ENCODE measurements at regions not wholly inside any gene's neighbourhood (a gene's known extent, or its start where the extent isn't known, plus 50 kb on each side); places are given as distances from the start of the nearest gene placed in this dataset.

DNA sequence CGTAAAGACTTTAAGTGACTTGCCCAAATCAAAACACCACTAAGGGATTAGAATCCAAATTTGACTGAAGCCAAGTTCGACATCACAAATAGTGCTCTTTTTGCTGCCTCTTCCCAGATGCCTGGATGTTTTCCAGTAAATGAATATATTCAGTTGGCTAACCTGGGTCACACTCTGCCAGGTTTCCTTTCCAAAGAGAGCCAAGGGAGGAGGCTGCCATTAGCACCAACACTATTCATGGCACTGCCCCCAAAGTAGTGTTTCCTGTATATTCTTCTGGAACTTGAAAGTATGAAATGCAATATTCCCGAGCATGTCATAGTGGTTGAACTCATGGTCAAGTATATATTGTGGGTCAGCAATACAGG lies 219.3 kb upstream of the UBASH3B start:
- ATAC-seq (ENCODE audit: insufficient read depth, low read depth) (no peak), DNase-seq (no peak)
- H3K4me1 ChIP-seq (ENCODE audit: insufficient read depth, low read length): no peaks in the 10 kb centered on the region
- TF ChIP-seq, protein P1, sequence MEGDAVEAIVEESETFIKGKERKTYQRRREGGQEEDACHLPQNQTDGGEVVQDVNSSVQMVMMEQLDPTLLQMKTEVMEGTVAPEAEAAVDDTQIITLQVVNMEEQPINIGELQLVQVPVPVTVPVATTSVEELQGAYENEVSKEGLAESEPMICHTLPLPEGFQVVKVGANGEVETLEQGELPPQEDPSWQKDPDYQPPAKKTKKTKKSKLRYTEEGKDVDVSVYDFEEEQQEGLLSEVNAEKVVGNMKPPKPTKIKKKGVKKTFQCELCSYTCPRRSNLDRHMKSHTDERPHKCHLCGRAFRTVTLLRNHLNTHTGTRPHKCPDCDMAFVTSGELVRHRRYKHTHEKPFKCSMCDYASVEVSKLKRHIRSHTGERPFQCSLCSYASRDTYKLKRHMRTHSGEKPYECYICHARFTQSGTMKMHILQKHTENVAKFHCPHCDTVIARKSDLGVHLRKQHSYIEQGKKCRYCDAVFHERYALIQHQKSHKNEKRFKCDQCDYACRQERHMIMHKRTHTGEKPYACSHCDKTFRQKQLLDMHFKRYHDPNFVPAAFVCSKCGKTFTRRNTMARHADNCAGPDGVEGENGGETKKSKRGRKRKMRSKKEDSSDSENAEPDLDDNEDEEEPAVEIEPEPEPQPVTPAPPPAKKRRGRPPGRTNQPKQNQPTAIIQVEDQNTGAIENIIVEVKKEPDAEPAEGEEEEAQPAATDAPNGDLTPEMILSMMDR (IDR thresholded peaks at IDR 0.05; ENCODE audit: borderline replicate concordance, extremely low read depth, low read length, poor library complexity, severe bottlenecking): no peak
- TF ChIP-seq EZH2 (IDR thresholded peaks at IDR 0.05; ENCODE audit: borderline replicate concordance, low read depth, low read length, severe bottlenecking): no peak
- H3K27ac ChIP-seq (ENCODE audit: low read length): no peak overlapping the region
- H3K79me2 ChIP-seq (ENCODE audit: insufficient read depth, low read length): no peaks in the 10 kb centered on the region
- no peaks in the 10 kb centered on the region for H3K9me3 ChIP-seq (ENCODE audit: insufficient read depth, low read length, severe bottlenecking)
- H3K36me3 ChIP-seq (ENCODE audit: insufficient read depth, low read length): no peaks in the 10 kb centered on the region
- no peak overlapping the region for H3K4me2 ChIP-seq (ENCODE audit: insufficient read depth, low read length)
- H2AFZ ChIP-seq (ENCODE audit: low read depth, low read length): no peak overlapping the region
- no peaks in the 10 kb centered on the region for H4K20me1 ChIP-seq (ENCODE audit: insufficient read depth, low read length)
- no peak overlapping the region for H3K9ac ChIP-seq (ENCODE audit: low read depth, low read length)
- no peak overlapping the region for H3K4me3 ChIP-seq (ENCODE audit: low read depth in 1 of 2, low read length in 2 of 2)
- H3K27me3 ChIP-seq (ENCODE audit: insufficient read depth, low read length, poor library complexity): peaks cover 5% of the 10 kb centered on the region

DNA sequence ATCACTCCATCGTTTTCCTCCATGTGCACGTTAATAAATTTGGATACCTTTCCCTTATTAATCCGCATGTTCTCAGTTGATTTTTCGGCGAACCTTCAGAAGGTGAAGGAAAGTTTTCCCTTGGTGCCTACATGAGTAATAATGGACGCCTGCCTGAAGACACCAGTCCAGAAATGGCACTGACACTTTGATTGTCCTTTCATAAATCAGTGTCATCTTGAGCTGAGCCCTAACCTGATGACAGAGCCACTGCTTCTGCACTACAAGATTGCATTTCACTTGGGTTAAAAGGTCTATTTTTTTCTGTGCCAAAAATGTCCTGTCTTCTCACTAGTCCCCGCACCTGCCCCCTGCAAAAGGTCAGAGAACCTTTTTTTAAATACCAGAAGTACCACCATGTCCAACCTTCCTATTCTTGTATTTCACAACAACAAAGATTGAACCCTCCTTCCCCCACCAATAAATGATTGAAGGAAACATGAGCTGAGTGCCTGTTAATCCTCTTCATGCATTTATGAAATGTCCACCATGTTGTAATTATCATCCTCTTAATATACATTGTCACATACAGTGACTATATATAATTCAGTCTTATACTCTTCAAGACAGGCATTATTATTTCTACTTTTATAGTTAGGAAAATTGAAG lies 219.9 kb upstream of the UBASH3B start:
- H3K4me3 ChIP-seq (ENCODE audit: low read depth in 1 of 2, low read length in 2 of 2): no peak overlapping the region
- H3K9ac ChIP-seq (ENCODE audit: low read depth, low read length): no peak overlapping the region
- no peaks in the 10 kb centered on the region for H3K36me3 ChIP-seq (ENCODE audit: insufficient read depth, low read length)
- H3K79me2 ChIP-seq (ENCODE audit: insufficient read depth, low read length): no peaks in the 10 kb centered on the region
- peaks cover 7% of the 10 kb centered on the region for H3K27me3 ChIP-seq (ENCODE audit: insufficient read depth, low read length, poor library complexity)
- TF ChIP-seq EZH2 (IDR thresholded peaks at IDR 0.05; ENCODE audit: borderline replicate concordance, low read depth, low read length, severe bottlenecking): no peak
- TF ChIP-seq, protein P1 (IDR thresholded peaks at IDR 0.05; ENCODE audit: borderline replicate concordance, extremely low read depth, low read length, poor library complexity, severe bottlenecking): no peak
- H2AFZ ChIP-seq (ENCODE audit: low read depth, low read length): no peak overlapping the region
- ATAC-seq (ENCODE audit: insufficient read depth, low read depth) (no peak), DNase-seq (no peak)
- no peak overlapping the region for H3K27ac ChIP-seq (ENCODE audit: low read length)
- no peaks in the 10 kb centered on the region for H4K20me1 ChIP-seq (ENCODE audit: insufficient read depth, low read length)
- H3K9me3 ChIP-seq (ENCODE audit: insufficient read depth, low read length, severe bottlenecking): no peaks in the 10 kb centered on the region
- no peaks in the 10 kb centered on the region for H3K4me1 ChIP-seq (ENCODE audit: insufficient read depth, low read length)
- no peak overlapping the region for H3K4me2 ChIP-seq (ENCODE audit: insufficient read depth, low read length)

DNA sequence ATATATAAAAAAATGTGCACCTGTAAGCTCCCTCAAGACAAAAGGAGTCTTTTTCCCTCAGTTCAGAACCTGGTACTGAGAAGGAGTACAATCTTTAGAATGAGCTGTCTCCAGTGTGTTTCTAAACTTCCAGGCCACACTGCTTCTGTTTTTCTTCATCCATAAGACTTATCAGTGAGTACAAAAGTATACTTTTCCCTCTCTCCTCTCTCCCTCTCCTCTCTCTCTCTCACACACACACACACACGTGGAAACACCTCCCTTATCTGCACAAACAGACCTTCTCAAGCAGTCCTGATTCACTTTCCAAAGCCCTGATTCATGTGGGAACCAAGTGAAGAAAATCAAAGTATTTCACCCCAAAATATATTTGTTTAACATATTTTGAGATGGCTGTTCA lies 220.7 kb upstream of the UBASH3B start:
- no peaks in the 10 kb centered on the region for H3K4me1 ChIP-seq (ENCODE audit: insufficient read depth, low read length)

More for the DNA sequence above, 220.7 kb upstream of the UBASH3B start:
- no peaks in the 10 kb centered on the region for H3K79me2 ChIP-seq (ENCODE audit: insufficient read depth, low read length)
- H4K20me1 ChIP-seq (ENCODE audit: insufficient read depth, low read length): no peaks in the 10 kb centered on the region
- no peak overlapping the region for H3K4me2 ChIP-seq (ENCODE audit: insufficient read depth, low read length)
- H3K27me3 ChIP-seq (ENCODE audit: insufficient read depth, low read length, poor library complexity): peaks cover 9% of the 10 kb centered on the region
- no peak overlapping the region for H2AFZ ChIP-seq (ENCODE audit: low read depth, low read length)
- no peak overlapping the region for H3K9ac ChIP-seq (ENCODE audit: low read depth, low read length)
- H3K36me3 ChIP-seq (ENCODE audit: insufficient read depth, low read length): no peaks in the 10 kb centered on the region
- DNase-seq (no peak), ATAC-seq (ENCODE audit: insufficient read depth, low read depth) (no peak)
- no peak for TF ChIP-seq EZH2 (IDR thresholded peaks at IDR 0.05; ENCODE audit: borderline replicate concordance, low read depth, low read length, severe bottlenecking)
- TF ChIP-seq, protein P1 (IDR thresholded peaks at IDR 0.05; ENCODE audit: borderline replicate concordance, extremely low read depth, low read length, poor library complexity, severe bottlenecking): no peak
- no peak overlapping the region for H3K4me3 ChIP-seq (ENCODE audit: low read depth in 1 of 2, low read length in 2 of 2)
- no peak overlapping the region for H3K27ac ChIP-seq (ENCODE audit: low read length)
- H3K9me3 ChIP-seq (ENCODE audit: insufficient read depth, low read length, severe bottlenecking): no peaks in the 10 kb centered on the region
